ENCODE measurements at regions not wholly inside any gene's neighbourhood (a gene's known extent, or its start where the extent isn't known, plus 50 kb on each side); places are given as distances from the start of the nearest gene placed in this dataset.

- DNase-seq (ENCODE audit: insufficient read length) (no peak), FAIRE-seq (no peak)
- TF ChIP-seq POLR2AphosphoS5 (IDR thresholded peaks at IDR 0.05; ENCODE audit: low read depth, low read length) (no peak), POLR2A (IDR thresholded peaks at IDR 0.05; ENCODE audit: low read depth, low read length) (no peak), TAF1 (IDR thresholded peaks at IDR 0.05; ENCODE audit: borderline replicate concordance, low read depth, low read length) (no peak)
Observed at GRCh38 chr14:101104485-101104884, 201.0 kb upstream of the RTL1 start.

GRCh38 chr14:101105045-101105444 is 201.5 kb upstream of the RTL1 start:
- TF ChIP-seq TAF1 (IDR thresholded peaks at IDR 0.05; ENCODE audit: borderline replicate concordance, low read depth, low read length), result no peak
- TF ChIP-seq POLR2A (IDR thresholded peaks at IDR 0.05; ENCODE audit: low read depth, low read length), result no peak
- TF ChIP-seq POLR2AphosphoS5 (IDR thresholded peaks at IDR 0.05; ENCODE audit: low read depth, low read length), result no peak
- no peak for DNase-seq (ENCODE audit: insufficient read length)
- no peak for FAIRE-seq

- FAIRE-seq (no peak), DNase-seq (ENCODE audit: insufficient read length) (no peak)
- no peak for TF ChIP-seq POLR2A (IDR thresholded peaks at IDR 0.05; ENCODE audit: low read depth, low read length)
- TF ChIP-seq POLR2AphosphoS5 (IDR thresholded peaks at IDR 0.05; ENCODE audit: low read depth, low read length), result no peak
- no peak for TF ChIP-seq TAF1 (IDR thresholded peaks at IDR 0.05; ENCODE audit: borderline replicate concordance, low read depth, low read length)
Observed at GRCh38 chr14:101108579-101109346, 205.2 kb upstream of the RTL1 start.

GRCh38 chr14:101109347-101109638 is 205.8 kb upstream of the RTL1 start:
- TF ChIP-seq POLR2A (IDR thresholded peaks at IDR 0.05; ENCODE audit: low read depth, low read length) (no peak), TAF1 (IDR thresholded peaks at IDR 0.05; ENCODE audit: borderline replicate concordance, low read depth, low read length) (no peak), POLR2AphosphoS5 (IDR thresholded peaks at IDR 0.05; ENCODE audit: low read depth, low read length) (no peak)
- FAIRE-seq (no peak), DNase-seq (ENCODE audit: insufficient read length) (no peak)

- FAIRE-seq, result no peak
- DNase-seq (ENCODE audit: insufficient read length), result peak; percentile 1
- no peak for TF ChIP-seq TAF1 (IDR thresholded peaks at IDR 0.05; ENCODE audit: borderline replicate concordance, low read depth, low read length)
- no peak for TF ChIP-seq POLR2AphosphoS5 (IDR thresholded peaks at IDR 0.05; ENCODE audit: low read depth, low read length)
- TF ChIP-seq POLR2A (IDR thresholded peaks at IDR 0.05; ENCODE audit: low read depth, low read length), result no peak
Observed at GRCh38 chr14:101109981-101110728, 206.6 kb upstream of the RTL1 start.

GRCh38 chr14:101110729-101111619 is 207.5 kb upstream of the RTL1 start:
- FAIRE-seq, result no peak
- TF ChIP-seq POLR2AphosphoS5 (IDR thresholded peaks at IDR 0.05; ENCODE audit: low read depth, low read length) (no peak), POLR2A (IDR thresholded peaks at IDR 0.05; ENCODE audit: low read depth, low read length) (no peak), TAF1 (IDR thresholded peaks at IDR 0.05; ENCODE audit: borderline replicate concordance, low read depth, low read length) (no peak)
- DNase-seq (ENCODE audit: insufficient read length), result peak; percentile 7

- no peak for FAIRE-seq
- DNase-seq (ENCODE audit: insufficient read length), result peak; percentile 2
- no peak for TF ChIP-seq TAF1 (IDR thresholded peaks at IDR 0.05; ENCODE audit: borderline replicate concordance, low read depth, low read length)
- TF ChIP-seq POLR2A (IDR thresholded peaks at IDR 0.05; ENCODE audit: low read depth, low read length), result no peak
- TF ChIP-seq POLR2AphosphoS5 (IDR thresholded peaks at IDR 0.05; ENCODE audit: low read depth, low read length), result no peak
Observed at GRCh38 chr14:101111620-101112290, 208.2 kb upstream of the RTL1 start.

GRCh38 chr14:101112351-101113107 is 209.0 kb upstream of the RTL1 start:
- FAIRE-seq, result no peak
- TF ChIP-seq POLR2AphosphoS5 (IDR thresholded peaks at IDR 0.05; ENCODE audit: low read depth, low read length), result no peak
- TF ChIP-seq TAF1 (IDR thresholded peaks at IDR 0.05; ENCODE audit: borderline replicate concordance, low read depth, low read length), result no peak
- TF ChIP-seq POLR2A (IDR thresholded peaks at IDR 0.05; ENCODE audit: low read depth, low read length), result no peak

GRCh38 chr14:101113108-101113612 is 209.6 kb upstream of the RTL1 start:
- TF ChIP-seq POLR2A (IDR thresholded peaks at IDR 0.05; ENCODE audit: low read depth, low read length), result no peak
- TF ChIP-seq TAF1 (IDR thresholded peaks at IDR 0.05; ENCODE audit: borderline replicate concordance, low read depth, low read length), result no peak
- TF ChIP-seq POLR2AphosphoS5 (IDR thresholded peaks at IDR 0.05; ENCODE audit: low read depth, low read length), result no peak
- DNase-seq (ENCODE audit: insufficient read length), result no peak
- FAIRE-seq, result no peak

More at GRCh38 chr14:101112351-101113107, 209.0 kb upstream of the RTL1 start:
- no peak for DNase-seq (ENCODE audit: insufficient read length)

All from GM12892 (cell line).